ENCODE measurements at regions not wholly inside any gene's neighbourhood (a gene's known extent, or its start where the extent isn't known, plus 50 kb on each side); places are given as distances from the start of the nearest gene placed in this dataset.

GRCh38 chr9:115262952-115263351, 145.0 kb upstream of the TNC start:
- intact Hi-C loops (cut with DNase I), result loop anchor here in 1 of 3 donors (10.0 kb wide), 1 partner anchor 62 kb away; no protein-coding TSS in a partner anchor
- no peak for DNase-seq
- no peaks in the 10 kb centered on the region for H3K36me3 ChIP-seq
- no peaks in the 10 kb centered on the region for H3K27me3 ChIP-seq
- FAIRE-seq, result no peak
- H3K27ac ChIP-seq, result no peak overlapping the region
- TF ChIP-seq CTCF (IDR thresholded peaks at IDR 0.05), result no peak
- no peaks in the 10 kb centered on the region for H3K4me1 ChIP-seq
- no peaks in the 10 kb centered on the region for H3K9me3 ChIP-seq
- ATAC-seq, result no peak
- no peak overlapping the region for H3K4me3 ChIP-seq

GRCh38 chr9:115263371-115264075, 145.6 kb upstream of the TNC start:
- no peak for FAIRE-seq
- no peak for DNase-seq
- Histone ChIP-seq H3K4me1 (no peaks in the 10 kb centered on the region), H3K27me3 (no peaks in the 10 kb centered on the region), H3K36me3 (no peaks in the 10 kb centered on the region), H3K9me3 (no peaks in the 10 kb centered on the region), H3K4me3 (no peak overlapping the region), H3K27ac (no peak overlapping the region)
- intact Hi-C loops (cut with DNase I), result loop anchor here in 1 of 3 donors (10.0 kb wide), 1 partner anchor 61 kb away; no protein-coding TSS in a partner anchor
- ATAC-seq, result no peak
- WGBS, 2 donors, result 69 to 79% methylated on average over 2 of the region's 2 CpGs
- TF ChIP-seq CTCF (IDR thresholded peaks at IDR 0.05), result no peak

- Histone ChIP-seq H3K9me3 (no peaks in the 10 kb centered on the region), H3K4me3 (no peak overlapping the region), H3K27me3 (no peaks in the 10 kb centered on the region), H3K27ac (no peak overlapping the region), H3K36me3 (no peaks in the 10 kb centered on the region), H3K4me1 (no peaks in the 10 kb centered on the region)
- FAIRE-seq (no peak), DNase-seq (no peak), ATAC-seq (no peak)
- TF ChIP-seq CTCF (IDR thresholded peaks at IDR 0.05), result no peak
- intact Hi-C loops (cut with DNase I), result loop anchor here in 1 of 3 donors (10.0 kb wide), 1 partner anchor 60 kb away; no protein-coding TSS in a partner anchor
- WGBS, 2 donors, result 41 to 53% methylated on average over 1 of the region's 1 CpG
Measured at GRCh38 chr9:115264313-115264712, 146.4 kb upstream of the TNC start.

- intact Hi-C loops (cut with DNase I), result loop anchor here in 1 of 3 donors (10.0 kb wide), 1 partner anchor 57 kb away; no protein-coding TSS in a partner anchor
- DNase-seq (no peak), ATAC-seq (no peak), FAIRE-seq (no peak)
- WGBS, 2 donors, result 35 to 57% methylated on average over 3 of the region's 3 CpGs
- H3K9me3 ChIP-seq, result no peaks in the 10 kb centered on the region
- H3K4me3 ChIP-seq, result no peak overlapping the region
- TF ChIP-seq CTCF (IDR thresholded peaks at IDR 0.05), result no peak
- H3K4me1 ChIP-seq, result no peaks in the 10 kb centered on the region
- no peaks in the 10 kb centered on the region for H3K27me3 ChIP-seq
- H3K36me3 ChIP-seq, result no peaks in the 10 kb centered on the region
- H3K27ac ChIP-seq, result no peak overlapping the region
Measured at GRCh38 chr9:115267790-115268189, 149.8 kb upstream of the TNC start.

- H3K27ac ChIP-seq, result no peak overlapping the region
- no peak for ATAC-seq
- H3K27me3 ChIP-seq, result no peaks in the 10 kb centered on the region
- no peaks in the 10 kb centered on the region for H3K9me3 ChIP-seq
- no peaks in the 10 kb centered on the region for H3K36me3 ChIP-seq
- H3K4me1 ChIP-seq, result no peaks in the 10 kb centered on the region
- no peak for DNase-seq
- no peak for TF ChIP-seq CTCF (IDR thresholded peaks at IDR 0.05)
- no peak for FAIRE-seq
- WGBS, 2 donors, result 78 to 84% methylated on average over 5 of the region's 5 CpGs
- intact Hi-C loops (cut with DNase I), result no loop called here
- no peak overlapping the region for H3K4me3 ChIP-seq
Measured at GRCh38 chr9:115275753-115276152, 157.8 kb upstream of the TNC start.
